Activated CD8-positive, alpha-beta memory T cell treated with anti-CD3 and anti-CD28 coated beads, Interleukin-2, amount 50 U/mL, for 1 hour (primary cell): ENCODE measurements at regions not wholly inside any gene's neighbourhood (a gene's known extent, or its start where the extent isn't known, plus 50 kb on each side); places are given as distances from the start of the nearest gene placed in this dataset.

Experiments used
- DNase-seq: peaks from one replicate; pipeline ENCODE4 v3.0.0-alpha.2; 2020; ENCODE audit errors: extremely low read depth

DNA sequence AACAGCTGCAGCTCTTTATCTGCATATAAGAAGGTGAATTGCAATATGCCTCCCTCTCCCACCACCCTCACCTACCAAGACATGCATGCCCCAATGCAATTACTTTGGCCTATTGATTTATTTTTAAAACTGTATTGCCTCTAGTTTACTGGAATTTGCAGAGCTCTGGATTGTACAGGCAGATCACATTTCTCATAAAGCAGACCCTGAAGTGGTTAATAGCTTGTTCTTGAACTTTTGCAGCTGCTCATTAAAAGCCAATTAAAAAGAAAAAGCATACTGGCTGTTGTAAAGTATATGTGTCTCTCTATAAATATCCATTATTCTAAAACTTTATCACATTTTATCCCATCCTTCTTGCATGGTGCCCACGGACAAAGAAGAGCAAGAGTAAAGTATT lies 221.5 kb upstream of the TOPAZ1 start:
- DNase-seq, result no peak

DNA sequence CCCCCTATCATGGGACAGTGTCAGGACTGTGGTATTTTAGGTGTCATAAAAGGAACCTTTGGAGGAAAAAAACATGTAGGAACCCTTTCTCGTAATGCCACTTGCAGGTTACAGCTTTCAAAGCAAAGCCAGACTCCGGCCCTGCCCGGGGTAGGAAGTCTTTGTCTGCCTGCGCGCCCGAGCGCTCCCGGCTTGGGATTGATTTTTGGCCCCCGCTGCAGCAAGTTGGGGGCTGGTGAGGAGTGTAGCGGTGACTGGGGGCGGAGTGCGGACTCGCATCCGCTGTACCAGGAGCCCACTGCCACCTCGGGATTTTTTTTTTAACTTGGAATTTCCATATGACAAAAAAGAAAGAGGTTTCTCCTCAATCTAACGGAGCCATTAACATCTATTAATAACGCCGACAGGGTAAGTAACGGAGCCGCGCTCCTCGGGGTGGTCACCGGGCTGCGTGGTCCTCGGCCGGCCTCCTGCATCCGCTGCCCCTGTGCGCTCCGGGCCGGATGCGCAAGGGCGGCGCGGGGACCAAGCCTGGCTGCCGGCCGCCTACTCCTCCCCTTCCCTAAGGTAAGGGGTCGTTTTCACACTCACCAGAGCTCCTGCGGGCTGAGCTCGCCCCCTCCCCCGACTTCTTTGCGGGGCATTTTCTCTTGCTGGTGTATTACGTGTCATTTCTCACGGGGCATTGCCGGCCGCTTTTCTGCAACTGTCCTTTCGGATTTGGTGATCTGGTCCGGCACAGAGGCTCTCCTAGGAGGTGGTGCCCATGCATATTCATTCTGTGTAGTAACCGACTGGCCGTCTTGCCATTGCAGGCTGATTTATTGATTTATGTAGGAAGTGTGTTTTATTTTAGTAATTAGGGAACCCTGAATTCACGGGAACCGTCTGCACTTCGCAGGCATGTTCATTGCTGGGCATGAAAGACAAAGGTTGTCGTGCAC lies 219.8 kb upstream of the TOPAZ1 start:
- DNase-seq, result no peak

DNA sequence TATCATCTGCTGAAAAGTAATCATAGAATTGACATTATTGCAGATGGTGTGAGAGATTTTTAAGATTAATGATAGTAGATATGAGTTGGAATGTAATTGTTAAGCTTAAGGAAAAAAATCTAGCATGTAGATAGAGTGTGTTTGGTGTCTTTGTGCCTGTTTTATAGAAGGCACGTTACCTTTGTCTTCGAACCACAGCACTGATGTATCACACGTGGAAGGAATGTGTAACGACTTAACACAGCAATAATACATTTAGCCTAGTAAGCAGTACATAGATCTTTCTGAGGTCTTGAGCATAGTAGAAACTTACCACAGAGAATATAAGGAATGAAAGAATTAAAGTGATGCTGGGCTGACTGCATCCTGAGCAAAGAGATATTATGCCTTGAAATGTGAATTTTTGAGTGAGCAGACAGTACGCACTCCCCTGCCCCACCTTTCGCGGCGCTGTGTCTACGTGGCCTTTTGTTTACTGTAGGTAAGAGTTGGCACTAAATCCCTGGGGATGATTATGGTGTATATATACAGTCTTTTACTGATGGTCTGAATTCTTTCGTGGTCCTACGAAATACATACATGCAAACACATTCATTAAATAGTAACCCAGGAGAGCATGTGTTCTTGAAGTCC lies 217.6 kb upstream of the TOPAZ1 start:
- no peak for DNase-seq

DNA sequence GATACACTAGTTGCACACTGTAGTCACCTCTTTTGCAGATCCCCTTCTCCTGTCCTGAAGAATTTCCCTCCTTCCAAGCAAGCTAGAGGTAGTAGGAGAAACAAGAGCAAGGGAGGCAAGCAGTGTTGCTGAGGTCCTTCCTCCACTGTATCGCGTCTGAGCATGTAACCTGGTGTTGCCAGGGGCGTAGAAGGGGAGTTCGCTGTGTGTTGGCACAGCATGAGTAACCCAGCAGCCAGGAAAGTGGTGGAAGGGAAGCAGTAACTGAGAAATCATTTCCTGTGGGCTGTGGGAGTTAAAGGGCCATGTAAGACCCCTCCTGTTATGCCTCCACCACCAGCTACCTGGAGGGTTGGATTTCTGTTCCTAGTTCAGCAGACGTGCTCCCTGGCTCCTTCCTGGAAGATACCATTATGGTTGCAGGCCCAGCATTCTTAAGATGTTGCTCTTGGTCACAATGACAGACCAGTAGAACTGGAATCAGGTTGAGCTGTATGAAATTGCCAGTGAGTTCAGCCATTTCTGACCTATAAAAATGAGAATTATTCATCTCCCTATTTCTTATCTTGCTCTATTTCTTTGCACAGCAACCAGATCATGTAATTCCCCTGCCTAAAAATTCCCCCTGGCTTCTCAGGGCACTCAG lies 215.3 kb upstream of the TOPAZ1 start:
- DNase-seq, result no peak

DNA sequence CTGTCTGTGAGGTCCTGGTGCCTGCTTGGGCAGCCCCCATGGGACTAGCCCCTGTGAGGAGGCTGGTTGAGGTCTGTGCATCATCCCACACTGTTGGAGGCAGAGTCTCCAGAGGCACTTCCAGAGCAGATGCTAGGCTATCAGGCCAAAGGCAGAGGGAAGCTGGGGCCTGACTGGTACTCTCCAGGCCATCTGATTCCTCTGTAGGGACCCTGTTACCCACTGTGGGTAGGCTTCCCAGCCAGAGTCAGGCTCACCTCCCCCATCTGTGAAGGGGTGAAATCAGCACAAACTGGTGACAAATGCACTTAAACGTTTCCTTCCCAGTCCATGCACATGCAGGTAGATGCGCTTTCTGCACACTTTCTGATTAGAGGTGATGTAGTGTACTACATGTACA lies 212.6 kb upstream of the TOPAZ1 start:
- no peak for DNase-seq

DNA sequence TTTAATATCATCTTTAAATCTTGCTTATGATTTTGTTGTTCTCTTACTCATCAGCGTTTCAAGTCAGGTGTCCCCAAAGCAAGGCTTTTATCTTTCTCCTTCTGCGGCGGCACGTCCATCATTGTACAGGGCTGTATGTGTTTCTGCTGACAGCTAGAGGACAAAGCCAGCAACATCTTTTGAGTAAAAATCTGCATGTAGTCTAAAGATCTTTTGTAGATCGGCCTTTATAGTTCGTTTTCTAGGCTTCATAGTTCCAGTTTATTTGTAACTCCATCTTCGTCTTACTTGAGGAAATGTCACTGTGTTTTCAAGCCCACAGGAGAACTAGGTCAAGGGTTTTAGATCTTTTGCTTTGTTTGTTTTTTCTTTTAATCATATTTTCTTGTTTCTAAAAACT lies 211.4 kb upstream of the TOPAZ1 start:
- DNase-seq, result no peak

DNA sequence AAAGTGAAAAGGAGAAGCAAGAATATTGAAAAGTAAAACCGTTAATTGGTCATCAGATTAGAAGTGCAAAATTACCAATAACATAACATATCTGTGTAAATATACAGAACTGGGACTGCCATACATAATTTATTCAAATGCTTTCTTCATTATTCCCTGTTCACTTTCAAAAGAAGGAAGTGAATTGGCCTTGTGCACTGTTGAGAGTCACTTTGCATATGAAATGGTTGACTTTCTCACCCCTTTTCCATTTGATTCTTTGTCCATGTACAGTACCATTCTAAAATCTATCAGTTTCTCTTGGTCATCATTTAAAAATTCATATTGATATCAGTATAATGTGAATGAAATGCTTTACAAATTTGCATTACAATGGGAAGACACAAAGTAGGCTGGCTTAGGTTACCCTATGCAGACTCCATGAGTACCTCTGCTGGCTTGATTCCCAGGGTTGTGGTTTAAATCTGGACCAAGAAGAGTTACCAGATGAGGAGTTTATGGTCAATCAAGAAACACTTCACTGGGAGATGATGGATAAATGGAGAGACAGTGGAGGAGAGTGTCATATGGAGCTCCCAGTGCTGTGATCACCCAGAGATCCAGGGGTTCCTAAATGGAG lies 210.9 kb upstream of the TOPAZ1 start:
- DNase-seq, result no peak

DNA sequence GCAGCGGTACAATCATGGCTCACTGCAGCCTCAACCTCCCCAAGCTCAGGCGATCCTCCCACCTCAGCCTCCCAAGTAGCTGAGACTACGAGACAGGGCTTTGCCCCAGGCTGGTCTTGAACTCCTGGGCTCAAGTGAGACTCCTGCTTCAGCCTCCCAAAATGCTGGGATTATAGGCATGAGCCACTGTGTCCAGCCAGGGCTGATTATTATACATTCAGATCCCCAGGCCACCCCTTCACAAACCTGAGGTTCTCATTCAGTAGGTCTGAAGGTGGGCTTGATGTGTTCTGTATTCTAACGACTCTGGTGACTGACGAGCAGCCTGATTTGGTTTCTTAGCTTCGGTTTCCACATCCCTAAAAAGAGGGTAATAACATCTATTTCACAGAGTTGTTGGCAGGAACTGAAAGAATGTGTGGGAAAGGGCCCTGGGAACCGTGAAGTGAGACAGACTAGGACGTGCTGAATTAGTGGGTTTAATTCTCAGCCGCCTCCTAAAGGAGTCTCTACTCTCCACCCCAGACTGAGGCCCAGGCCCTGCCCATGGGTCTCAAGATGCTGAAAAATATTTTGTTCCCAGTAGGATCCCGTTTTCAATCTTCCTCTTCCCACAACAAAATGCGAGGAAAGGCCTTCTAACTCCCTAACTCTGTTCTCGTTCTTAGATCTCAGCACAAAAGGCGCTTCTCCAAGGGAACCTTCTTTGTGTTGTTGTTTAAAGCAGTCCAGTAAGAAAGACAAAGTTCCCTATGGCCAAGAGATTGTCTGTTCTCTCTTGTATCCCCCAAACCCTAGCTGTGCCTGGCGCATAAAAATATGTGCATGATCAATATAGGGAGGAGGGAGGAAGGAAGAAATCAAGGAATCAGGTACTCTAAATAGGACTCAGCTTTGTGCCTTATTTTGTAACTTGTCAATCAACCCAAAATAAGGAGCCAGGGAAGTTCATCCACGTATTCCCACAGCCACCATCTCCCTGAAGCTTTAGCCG lies 210.0 kb upstream of the TOPAZ1 start:
- no peak for DNase-seq

DNA sequence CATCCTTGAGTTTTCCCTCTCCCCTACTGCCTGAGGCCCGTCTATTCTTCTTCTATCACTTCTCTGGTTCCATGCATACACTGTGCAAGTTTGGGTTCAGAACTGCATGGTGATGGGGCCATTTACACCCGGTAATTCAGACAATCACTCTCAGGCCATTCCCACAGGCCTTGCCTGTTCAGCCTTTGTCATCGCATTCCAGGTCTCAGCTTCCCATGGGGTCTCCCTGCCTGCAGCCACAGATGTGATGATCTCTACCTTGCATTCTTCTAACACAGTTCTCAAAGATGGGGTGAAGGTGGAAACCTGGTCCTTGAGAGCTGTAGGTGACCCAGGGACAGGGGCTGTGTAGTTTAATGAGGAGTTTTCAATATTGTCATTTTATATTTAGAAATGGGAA lies 209.2 kb upstream of the TOPAZ1 start:
- DNase-seq, result no peak

DNA sequence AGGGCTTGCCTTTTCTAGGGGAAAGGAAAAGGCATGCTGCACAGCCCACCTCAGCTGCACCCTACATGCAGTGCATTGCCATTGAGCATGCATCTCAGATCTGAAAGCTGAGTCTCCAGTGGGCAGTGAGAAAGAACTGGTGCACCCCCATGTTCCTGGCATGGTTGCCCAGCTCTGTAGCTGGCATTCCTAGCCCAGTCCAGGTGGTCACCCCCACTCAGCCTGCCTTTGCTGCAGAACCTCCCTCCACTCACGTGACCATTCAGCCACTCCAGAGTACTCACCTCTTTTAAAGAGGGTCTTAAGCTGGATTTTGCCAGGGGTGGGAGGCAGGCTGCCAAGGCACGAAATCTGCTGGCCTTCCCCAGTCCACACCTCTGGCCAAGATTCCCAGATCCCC lies 208.6 kb upstream of the TOPAZ1 start:
- DNase-seq, result no peak

DNA sequence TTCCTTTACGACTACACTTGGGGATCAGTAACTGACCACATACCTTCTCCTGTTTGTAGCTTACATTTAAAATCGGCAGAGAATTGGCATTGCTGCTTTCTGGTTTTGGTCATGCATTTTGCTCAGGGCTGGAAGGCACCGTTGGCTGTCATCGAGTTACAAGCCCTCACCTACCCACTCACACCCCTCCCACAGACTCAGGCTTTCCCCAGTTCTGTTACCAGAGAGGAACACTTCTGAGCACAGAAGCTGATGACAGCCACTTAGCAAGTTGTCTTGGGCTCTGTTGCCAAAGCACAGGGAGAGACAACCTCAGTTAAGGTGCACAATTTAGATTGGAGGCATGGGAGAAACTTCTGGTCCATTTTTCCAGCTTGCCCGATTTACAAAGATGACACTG lies 204.8 kb upstream of the TOPAZ1 start:
- DNase-seq, result no peak

DNA sequence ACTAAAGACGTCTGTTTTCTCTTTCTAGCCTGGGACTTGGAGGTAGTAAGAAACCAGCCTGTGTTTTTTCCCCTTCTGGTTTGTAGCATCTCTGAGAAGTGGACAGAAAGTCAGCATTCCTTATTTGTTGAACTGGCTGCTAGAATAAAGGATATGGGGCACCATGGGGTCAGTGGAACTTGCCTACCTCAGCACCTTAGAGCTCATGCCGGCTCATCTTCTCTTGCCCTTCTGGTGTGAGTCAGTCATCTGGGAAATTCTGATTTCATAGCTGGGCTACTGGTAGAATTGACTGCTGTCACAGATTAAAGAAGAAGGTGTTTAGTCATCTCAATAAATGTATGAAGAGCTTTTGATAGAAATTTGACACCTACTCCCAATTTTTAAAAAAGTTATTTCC lies 202.7 kb upstream of the TOPAZ1 start:
- no peak for DNase-seq

DNA sequence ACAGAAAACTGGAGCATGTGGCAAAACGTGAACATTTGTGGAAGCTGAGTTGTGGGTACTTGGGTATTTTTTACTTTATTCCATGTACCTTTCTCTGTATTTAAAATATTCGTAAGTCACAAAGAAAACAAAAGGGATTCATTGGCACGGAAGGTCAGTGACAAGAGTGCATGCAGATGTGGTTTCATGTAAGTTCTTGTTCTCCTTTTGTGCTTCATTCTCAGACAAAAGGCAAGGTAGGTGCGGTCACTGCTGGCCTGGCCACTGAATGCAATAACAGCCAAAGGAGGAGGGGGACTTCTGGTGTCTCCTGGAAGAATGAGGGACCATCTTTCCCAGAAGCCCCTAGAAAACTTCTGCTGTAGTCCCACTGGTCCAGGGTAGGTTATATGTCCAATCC lies 200.0 kb upstream of the TOPAZ1 start:
- DNase-seq, result no peak

DNA sequence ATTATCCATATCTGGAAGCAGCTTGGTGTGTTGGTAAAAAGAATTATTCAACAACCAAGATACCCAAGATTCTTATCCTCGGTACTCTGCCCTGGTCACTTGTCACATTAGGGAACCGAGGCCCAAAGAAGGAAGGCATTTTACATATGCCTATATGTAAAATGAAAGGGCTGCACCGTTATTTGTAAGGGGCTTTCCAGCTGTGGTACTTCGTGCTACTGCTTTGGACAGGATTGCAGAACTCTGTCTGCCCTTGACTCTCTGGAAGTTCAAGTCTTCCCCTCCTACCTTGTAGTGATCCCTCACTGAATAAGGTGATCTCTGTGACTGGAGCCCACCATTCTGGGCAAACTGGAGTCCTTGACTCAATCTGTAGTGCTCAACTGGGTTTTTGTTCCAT lies 198.9 kb upstream of the TOPAZ1 start:
- no peak for DNase-seq

DNA sequence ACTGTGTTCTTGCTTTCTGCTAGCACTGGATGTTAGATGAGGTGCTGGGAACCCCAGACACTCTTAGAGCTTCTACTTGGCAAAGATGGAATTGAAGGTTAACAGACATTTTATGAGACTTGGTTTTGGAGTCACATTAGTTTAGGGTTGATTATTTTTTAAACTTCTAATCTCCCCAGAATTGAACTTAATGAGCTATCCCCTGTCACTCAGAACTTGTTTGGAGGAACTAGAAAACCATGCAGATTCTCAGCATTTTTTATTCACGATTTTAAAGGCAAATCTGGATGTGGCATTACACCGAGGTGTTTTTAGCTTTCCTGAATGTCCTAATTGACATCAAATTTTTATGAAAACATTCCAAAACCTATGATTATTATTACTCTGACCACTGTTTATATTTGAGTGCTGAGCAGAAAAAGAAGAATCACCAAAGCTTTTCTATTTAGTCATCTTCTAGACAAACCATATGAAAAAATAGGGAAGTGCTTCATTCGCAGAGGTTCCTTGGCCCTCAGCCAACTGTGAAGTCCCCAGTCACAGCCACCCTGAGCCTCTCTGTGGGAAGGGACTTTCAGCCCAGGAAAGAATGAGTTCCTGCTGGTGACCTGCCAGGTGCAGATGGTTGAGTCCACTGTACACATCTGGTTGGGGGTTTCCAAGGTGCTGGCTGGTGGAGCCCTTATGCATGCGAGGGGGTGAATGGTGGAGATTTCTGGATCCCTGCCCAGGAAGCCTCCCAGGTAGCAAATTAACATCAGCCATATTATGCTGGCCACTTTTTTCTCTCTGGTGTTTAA lies 196.0 kb upstream of the TOPAZ1 start:
- DNase-seq, result no peak

DNA sequence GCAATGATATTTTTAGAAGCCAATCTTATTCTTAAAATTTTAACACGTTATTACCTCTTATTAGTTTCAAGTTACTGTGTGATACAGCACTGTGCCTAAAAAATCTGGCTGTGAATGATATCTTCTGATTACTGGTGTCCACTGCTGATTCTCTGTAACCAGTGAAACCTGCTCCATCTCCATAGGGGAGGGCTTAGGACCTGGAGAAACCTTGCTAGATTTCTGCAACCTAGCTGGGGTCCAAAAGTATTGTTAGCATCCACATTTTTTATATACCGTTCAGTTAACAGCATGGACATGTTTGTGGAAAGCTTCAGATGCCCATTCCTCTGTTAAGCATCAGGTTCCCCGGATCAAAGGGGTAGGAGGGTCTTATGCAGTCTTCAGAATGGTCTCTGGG lies 193.9 kb upstream of the TOPAZ1 start:
- no peak for DNase-seq

DNA sequence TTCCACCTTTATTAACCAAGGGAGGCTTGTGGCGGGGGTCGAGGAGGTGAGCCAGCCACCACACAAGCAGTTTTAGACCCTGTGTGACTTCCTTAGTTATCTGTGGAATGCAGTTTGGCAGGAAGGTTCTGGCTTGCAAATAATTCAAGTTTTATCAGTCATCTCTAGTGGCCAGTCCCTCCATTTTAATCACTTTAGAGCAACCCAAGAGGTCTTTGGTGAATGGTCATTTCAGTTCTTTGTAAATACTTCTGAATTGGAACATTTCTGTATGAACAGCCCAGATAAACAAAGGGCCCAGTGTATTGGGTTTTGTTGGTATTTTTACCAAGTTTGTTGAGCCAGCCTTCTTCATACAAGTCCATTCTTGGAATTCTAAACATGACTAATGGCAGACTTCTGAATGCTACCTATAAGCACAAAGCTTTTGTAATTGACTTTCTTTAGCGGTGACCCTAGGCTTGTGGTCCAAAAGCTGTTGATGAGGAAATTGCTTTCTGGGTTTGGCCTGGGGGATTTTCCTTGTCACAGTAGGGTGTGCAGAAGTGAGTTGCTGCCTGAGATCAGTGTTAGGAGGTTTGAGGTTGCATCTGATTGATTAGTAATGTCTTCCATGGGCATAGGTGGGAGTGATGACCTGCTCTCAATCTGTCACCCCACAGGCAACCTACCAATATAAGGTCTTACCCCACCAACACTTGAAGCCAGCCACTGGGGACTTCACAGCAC lies 193.3 kb upstream of the TOPAZ1 start:
- DNase-seq, result no peak

DNA sequence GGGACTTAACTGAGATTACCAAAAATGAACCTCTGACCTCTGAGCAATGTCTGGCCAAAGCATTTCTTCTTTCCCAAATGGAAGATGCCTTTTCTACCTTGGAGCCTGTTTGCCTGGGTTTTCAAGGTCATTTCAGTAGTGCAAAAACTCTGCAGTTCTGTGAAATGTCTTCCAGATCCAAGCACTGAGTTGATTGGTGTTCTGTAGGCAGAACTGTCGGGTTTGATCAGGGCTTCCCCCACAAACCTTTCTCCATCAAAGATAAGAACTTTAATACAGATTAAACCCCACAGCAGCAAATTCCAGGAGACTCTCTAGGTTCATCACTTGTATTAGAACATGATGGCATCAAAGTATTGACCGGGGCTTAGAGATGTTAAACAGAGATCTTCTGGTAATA lies 192.7 kb upstream of the TOPAZ1 start:
- no peak for DNase-seq

DNA sequence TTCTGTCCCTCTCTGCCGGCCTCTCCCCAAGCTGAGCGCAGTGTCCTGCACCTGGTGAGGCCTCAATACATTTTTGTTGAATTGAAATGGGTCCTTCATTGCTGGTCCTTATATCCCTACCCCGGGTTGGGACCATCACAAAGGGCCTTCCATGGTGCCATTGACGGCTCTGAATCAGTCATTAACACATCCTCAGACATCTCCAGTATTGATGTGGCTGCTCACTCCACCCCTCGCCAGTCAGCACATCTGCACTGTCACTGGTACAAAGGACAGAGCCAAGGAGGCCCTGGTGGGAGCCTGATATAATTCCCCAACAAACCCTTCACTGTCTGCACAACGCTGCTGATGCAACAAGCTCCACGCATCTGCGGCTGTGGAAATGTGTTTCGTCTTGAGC lies 191.6 kb upstream of the TOPAZ1 start:
- no peak for DNase-seq

DNA sequence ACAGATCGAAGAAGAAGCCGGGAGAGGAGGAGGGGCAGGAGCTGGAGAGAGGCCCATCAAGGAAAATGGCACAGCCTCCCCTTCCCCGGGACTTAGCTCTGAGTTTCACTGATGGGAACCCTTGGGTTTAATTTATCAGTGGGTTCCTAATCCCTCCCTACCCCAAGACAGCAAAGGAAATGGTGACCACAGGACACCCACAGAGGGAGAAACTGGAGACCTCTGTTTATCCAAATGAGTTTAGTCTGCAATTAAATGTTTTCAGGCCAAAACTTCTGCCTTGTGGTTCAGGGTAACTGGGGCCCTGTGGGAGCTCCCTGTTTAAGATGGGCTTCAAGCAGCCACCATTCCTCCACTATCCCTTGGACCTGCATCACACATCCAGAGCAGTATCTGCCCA lies 190.8 kb upstream of the TOPAZ1 start:
- no peak for DNase-seq
